HepG2 (cell line): ENCODE measurements at regions not wholly inside any gene's neighbourhood (a gene's known extent, or its start where the extent isn't known, plus 50 kb on each side); places are given as distances from the start of the nearest gene placed in this dataset.

Experiments used
- ATAC-seq: fragments of 200-7000 bp; cut with Tn5 transposase; 3 replicates; pipeline ENCODE4 v1.9.1; 2020; ENCODE audit warnings: mild to moderate bottlenecking, moderate library complexity
- BruUV-seq: library from RNA; stranded (reverse); fragments of 400-500 nt; replicated peaks from 2 replicates; lab custom pipeline; 2021; lab: Mats Ljungman, UMichigan
- CTCF ChIA-PET: fragments of 300-600 bp; formaldehyde crosslinking; extraction: SDS; loops from one replicate; lab custom pipeline; 2021; ENCODE audit warnings: low total read pairs, inconsistent platforms, low intra/inter-chr PET ratio; lab: Yijun Ruan, JAX
- POLR2A ChIA-PET: fragments of 350-600 bp; sonication (Branson Sonifier 250); formaldehyde crosslinking; loops from one replicate; lab custom pipeline; 2020; ENCODE audit warnings: antibody characterized with exemption, inconsistent platforms; lab: Yijun Ruan, JAX
- DNase-seq: peaks from one replicate; pipeline ENCODE4 v3.0.0-alpha.2; 2015; ENCODE audit warnings: low spot score
- FAIRE-seq: peaks from 3 replicates; lab custom pipeline; 2011; peaks lifted over from hg19 to GRCh38; lab: Jason Lieb, UNC
- H2AFZ ChIP-seq: one replicate; pipeline ENCODE4 v1.6.1; 2011; ENCODE audit warnings: low read length, inconsistent platforms
- H3K27ac ChIP-seq: fragments of 300-600 bp; 3 replicates; pipeline ENCODE4 v1.8.0; 2011; ENCODE audit warnings: mixed run types, mild to moderate bottlenecking, mixed read lengths, low read length, inconsistent platforms; ENCODE audit not compliant: insufficient read depth; ENCODE audit errors: extremely low read length
- H3K27me3 ChIP-seq, 2 experiments: fragments of 200-600 bp in 1 of 2; 2 replicates in 1 of 2; 3 replicates in 1 of 2; pipeline versions ENCODE4 v1.6.0 to v1.8.0; 2011; ENCODE audit warnings: low read length in 2 of 2, mild to moderate bottlenecking in 2 of 2, moderate library complexity in 2 of 2, inconsistent platforms in 1 of 2; ENCODE audit not compliant: insufficient read depth in 2 of 2, control insufficient read depth in 1 of 2
- H3K36me3 ChIP-seq, 2 experiments: fragments of 200-600 bp in 1 of 2; replicated peaks in 1 of 2; 2 replicates in 1 of 2; 3 replicates in 1 of 2; pipeline versions ENCODE4 v1.5.1 to v1.8.0; 2011; ENCODE audit warnings: low read length in 2 of 2, inconsistent platforms in 1 of 2; ENCODE audit not compliant: insufficient read depth in 2 of 2, control insufficient read depth in 1 of 2
- H3K4me1 ChIP-seq: 2 replicates; pipeline ENCODE4 v1.5.1; 2012; ENCODE audit warnings: low read length, inconsistent platforms; ENCODE audit not compliant: insufficient read depth
- H3K4me2 ChIP-seq: 2 replicates; pipeline ENCODE4 v1.6.0; 2011; ENCODE audit warnings: low read depth, low read length, inconsistent platforms
- H3K4me3 ChIP-seq, 3 experiments: fragments of 200-600 bp in 1 of 3; sonication (generic), shearing (Covaris generic) in 1 of 3; replicated peaks in 1 of 3; 2 replicates each; pipeline ENCODE4 v1.5.1; 2011 to 2016; ENCODE audit warnings: low read length in 3 of 3, inconsistent platforms in 2 of 3, low read depth in 2 of 3, mild to moderate bottlenecking in 2 of 3, control low read depth in 1 of 3, mixed read lengths in 1 of 3; ENCODE audit not compliant: insufficient read depth in 1 of 3
- H3K79me2 ChIP-seq: one replicate; pipeline ENCODE4 v1.6.1; 2011; ENCODE audit warnings: low read length, inconsistent platforms; ENCODE audit not compliant: insufficient read depth
- H3K9ac ChIP-seq: 2 replicates; pipeline ENCODE4 v1.6.0; 2011; ENCODE audit warnings: mild to moderate bottlenecking, low read depth, low read length, inconsistent platforms; ENCODE audit not compliant: insufficient read depth
- H3K9me3 ChIP-seq: 2 replicates; pipeline ENCODE4 v1.5.1; 2012; ENCODE audit warnings: mild to moderate bottlenecking, low read length
- H4K20me1 ChIP-seq: 2 replicates; pipeline ENCODE4 v1.6.0; 2011; ENCODE audit warnings: inconsistent platforms, mild to moderate bottlenecking, low read length, moderate library complexity; ENCODE audit not compliant: insufficient read depth
- SMC3 ChIP-seq: IDR thresholded peaks from 2 replicates; pipeline ENCODE4 v1.6.1; 2011; ENCODE audit warnings: low read length, improper control_type of control experiment
- SMYD3 ChIP-seq: sonication (generic); formaldehyde crosslinking; IDR thresholded peaks from 2 replicates; pipeline ENCODE4 v1.8.1; 2023; ENCODE audit warnings: mild to moderate bottlenecking, missing genetic modification reagents
- STAG1 ChIP-seq: sonication (generic); formaldehyde crosslinking; IDR thresholded peaks from 2 replicates; pipeline ENCODE4 v1.4.0; 2020; ENCODE audit warnings: missing genetic modification reagents
- ZNF7 ChIP-seq: IDR thresholded peaks from 2 replicates; pipeline ENCODE4 v1.6.1; 2016; ENCODE audit warnings: missing biosample characterization, missing genetic modification reagents
- WGBS: methylation state at CpG from one replicate; pipeline ENCODE4 v1.1.6; 2017; ENCODE audit warnings: low lambda C conversion rate; 5-methylcytosine and 5-hydroxymethylcytosine counted together
- in situ Hi-C: cut with HindIII; loops from 2 replicates; pipeline ENCODE4 v1.10.0; 2017; ENCODE audit warnings: low pct_unique_long_range_greater_than_20kb; ENCODE audit not compliant: extremely low pct_ligation_motif_present
- intact Hi-C: fragments of 100-400 bp; cut with micrococcal nuclease; formaldehyde crosslinking; loops from one replicate; pipeline ENCODE4 v1.10.0; 2022; ENCODE audit not compliant: unreplicated experiment
- TF ChIP-seq, protein P1 (sequence below): sonication (generic); formaldehyde crosslinking; conservative IDR thresholded peaks from 2 replicates; pipeline ENCODE4 v1.4.0; 2020; ENCODE audit warnings: mild to moderate bottlenecking, missing genetic modification reagents, moderate library complexity
- TF ChIP-seq, protein P2 (sequence below): sonication (generic); formaldehyde crosslinking; IDR thresholded peaks from 2 replicates; pipeline ENCODE4 v1.5.0; 2020; ENCODE audit warnings: mild to moderate bottlenecking, missing genetic modification reagents, moderate library complexity

DNA sequence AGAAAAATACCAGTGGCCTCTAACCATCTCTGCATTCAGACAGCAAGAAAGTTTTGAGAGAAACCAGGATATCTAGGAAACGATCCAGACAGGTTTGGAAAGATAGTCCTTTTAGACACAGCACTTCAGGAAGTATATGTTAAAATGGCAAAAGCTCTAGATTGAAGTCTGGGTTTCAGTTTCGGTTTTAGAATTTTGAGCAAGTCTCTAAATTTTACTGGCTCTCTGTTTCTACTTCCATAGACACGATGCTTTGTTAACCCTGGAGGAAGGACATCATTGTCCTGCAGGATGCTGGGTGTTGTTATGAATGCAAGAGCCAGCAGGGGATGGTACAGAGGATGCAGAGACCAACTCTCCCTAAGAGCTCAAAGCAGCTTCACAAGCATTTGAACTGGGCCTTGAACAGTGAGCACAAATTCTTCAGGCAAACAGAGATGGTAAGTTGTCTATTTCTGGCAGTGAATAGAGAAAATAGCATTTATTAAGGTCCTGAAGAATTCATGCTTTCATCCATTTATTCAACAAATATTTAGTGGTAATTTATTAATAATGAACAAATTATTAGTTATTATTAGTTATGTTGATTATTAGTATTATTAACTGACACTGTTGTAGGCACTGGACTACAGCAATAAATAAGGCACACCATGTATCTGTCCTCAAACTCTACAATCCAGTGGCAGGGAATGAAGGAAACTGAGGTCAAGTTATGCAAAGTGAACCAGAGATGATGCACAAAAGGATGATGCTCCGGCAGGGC lies 152.7 kb upstream of the NRP1 start:
- no TSS peak for BruUV-seq
- ATAC-seq (peak; percentile 78), DNase-seq (no peak), FAIRE-seq (no peak)
- no peak overlapping the region for H3K27ac ChIP-seq
- WGBS = 39% methylated on average over 4 of the region's 4 CpGs
- TF ChIP-seq STAG1 (CRISPR knock-in tag) = peak; percentile 31; the same call in 1 of the 2 replicates
- TF ChIP-seq, protein P1, sequence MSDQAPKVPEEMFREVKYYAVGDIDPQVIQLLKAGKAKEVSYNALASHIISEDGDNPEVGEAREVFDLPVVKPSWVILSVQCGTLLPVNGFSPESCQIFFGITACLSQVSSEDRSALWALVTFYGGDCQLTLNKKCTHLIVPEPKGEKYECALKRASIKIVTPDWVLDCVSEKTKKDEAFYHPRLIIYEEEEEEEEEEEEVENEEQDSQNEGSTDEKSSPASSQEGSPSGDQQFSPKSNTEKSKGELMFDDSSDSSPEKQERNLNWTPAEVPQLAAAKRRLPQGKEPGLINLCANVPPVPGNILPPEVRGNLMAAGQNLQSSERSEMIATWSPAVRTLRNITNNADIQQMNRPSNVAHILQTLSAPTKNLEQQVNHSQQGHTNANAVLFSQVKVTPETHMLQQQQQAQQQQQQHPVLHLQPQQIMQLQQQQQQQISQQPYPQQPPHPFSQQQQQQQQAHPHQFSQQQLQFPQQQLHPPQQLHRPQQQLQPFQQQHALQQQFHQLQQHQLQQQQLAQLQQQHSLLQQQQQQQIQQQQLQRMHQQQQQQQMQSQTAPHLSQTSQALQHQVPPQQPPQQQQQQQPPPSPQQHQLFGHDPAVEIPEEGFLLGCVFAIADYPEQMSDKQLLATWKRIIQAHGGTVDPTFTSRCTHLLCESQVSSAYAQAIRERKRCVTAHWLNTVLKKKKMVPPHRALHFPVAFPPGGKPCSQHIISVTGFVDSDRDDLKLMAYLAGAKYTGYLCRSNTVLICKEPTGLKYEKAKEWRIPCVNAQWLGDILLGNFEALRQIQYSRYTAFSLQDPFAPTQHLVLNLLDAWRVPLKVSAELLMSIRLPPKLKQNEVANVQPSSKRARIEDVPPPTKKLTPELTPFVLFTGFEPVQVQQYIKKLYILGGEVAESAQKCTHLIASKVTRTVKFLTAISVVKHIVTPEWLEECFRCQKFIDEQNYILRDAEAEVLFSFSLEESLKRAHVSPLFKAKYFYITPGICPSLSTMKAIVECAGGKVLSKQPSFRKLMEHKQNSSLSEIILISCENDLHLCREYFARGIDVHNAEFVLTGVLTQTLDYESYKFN (CRISPR knock-in tag) = no peak
- TF ChIP-seq SMYD3 (CRISPR knock-in tag) = no peak
- peak; percentile 30; the same call in 1 of the 2 replicates for TF ChIP-seq SMC3
- no peak for TF ChIP-seq ZNF7 (CRISPR knock-in tag)
- TF ChIP-seq, protein P2, sequence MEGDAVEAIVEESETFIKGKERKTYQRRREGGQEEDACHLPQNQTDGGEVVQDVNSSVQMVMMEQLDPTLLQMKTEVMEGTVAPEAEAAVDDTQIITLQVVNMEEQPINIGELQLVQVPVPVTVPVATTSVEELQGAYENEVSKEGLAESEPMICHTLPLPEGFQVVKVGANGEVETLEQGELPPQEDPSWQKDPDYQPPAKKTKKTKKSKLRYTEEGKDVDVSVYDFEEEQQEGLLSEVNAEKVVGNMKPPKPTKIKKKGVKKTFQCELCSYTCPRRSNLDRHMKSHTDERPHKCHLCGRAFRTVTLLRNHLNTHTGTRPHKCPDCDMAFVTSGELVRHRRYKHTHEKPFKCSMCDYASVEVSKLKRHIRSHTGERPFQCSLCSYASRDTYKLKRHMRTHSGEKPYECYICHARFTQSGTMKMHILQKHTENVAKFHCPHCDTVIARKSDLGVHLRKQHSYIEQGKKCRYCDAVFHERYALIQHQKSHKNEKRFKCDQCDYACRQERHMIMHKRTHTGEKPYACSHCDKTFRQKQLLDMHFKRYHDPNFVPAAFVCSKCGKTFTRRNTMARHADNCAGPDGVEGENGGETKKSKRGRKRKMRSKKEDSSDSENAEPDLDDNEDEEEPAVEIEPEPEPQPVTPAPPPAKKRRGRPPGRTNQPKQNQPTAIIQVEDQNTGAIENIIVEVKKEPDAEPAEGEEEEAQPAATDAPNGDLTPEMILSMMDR (CRISPR knock-in tag) = peak; percentile 25; the same call in 1 of the 2 replicates
- intact Hi-C loops = loop anchor here (10.0 kb wide), 1 partner anchor 308 kb away; no protein-coding TSS in a partner anchor
- no peaks in the 10 kb centered on the region; a peak in 1 of 5 replicates for H3K27me3 ChIP-seq
- H3K36me3 ChIP-seq = no peaks in the 10 kb centered on the region
- no peaks in the 10 kb centered on the region for H4K20me1 ChIP-seq
- peak overlapping the region; percentile 56 for H2AFZ ChIP-seq
- in situ Hi-C loops = no loop called here
- no peaks in the 10 kb centered on the region for H3K9me3 ChIP-seq
- CTCF ChIA-PET = no interaction called here
- H3K4me2 ChIP-seq = peak overlapping the region; percentile 45
- H3K79me2 ChIP-seq = no peaks in the 10 kb centered on the region
- H3K4me1 ChIP-seq = peaks cover 17% of the 10 kb centered on the region
- POLR2A ChIA-PET = interaction anchor here (0.6 kb wide), 1 partner anchor 21 kb away, joined by 3 read pairs; no protein-coding TSS in a partner anchor
- 0 out of 6 replicates have a peak overlapping the region, but pooled peaks of 1 of the 3 experiments have one; percentile 15 for H3K4me3 ChIP-seq
- H3K9ac ChIP-seq = no peak overlapping the region
